ENCODE measurements at regions not wholly inside any gene's neighbourhood (a gene's known extent, or its start where the extent isn't known, plus 50 kb on each side); places are given as distances from the start of the nearest gene placed in this dataset.
"Not testable (repeated sequence)": the region's sequence is repeated elsewhere in the genome, so short reads cannot be mapped to it uniquely, and the experiment has no call there.

GRCh38 chr3:109705133-109705532 lies 367.8 kb upstream of the DPPA4 start:
- H3K27ac ChIP-seq (ENCODE audit: low read depth in 2 of 2, low read length in 2 of 2); H3K9me3 ChIP-seq (ENCODE audit: control insufficient read depth in 2 of 2, low read length in 2 of 2); H3K4me1 ChIP-seq (ENCODE audit: control insufficient read depth in 2 of 2, insufficient read depth in 2 of 2, low read length in 2 of 2); H3K27me3 ChIP-seq (ENCODE audit: control insufficient read depth in 2 of 2, insufficient read depth in 2 of 2, low read length in 2 of 2); H3K9ac ChIP-seq (ENCODE audit: low read depth in 1 of 2, low read length in 2 of 2); H3K4me3 ChIP-seq (ENCODE audit: low read length in 2 of 2); H3K36me3 ChIP-seq (ENCODE audit: control insufficient read depth in 2 of 2, insufficient read depth in 2 of 2, low read length in 2 of 2): not testable (repeated sequence)

DNA sequence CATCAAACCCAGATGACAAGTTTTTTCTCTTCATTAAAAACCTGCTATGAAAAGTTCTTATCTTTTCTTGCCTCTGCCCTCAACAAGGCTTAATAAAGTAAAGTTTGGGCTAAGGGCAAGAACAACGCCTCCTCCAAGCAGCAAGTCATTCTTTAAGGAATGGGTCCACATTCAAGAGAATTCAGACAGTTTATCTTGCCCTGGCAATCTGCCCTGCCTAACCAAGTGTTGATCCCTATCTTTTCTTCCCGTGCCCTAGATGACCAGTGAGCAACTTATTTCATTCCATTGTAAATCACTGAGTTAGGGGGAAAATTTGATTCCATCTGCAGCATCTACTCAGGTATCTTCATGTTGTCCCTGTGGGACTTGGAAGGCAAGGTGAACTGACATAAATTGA lies 370.3 kb upstream of the DPPA4 start:
- no peak overlapping the region for H3K4me3 ChIP-seq (ENCODE audit: low read length in 2 of 2)
- no peaks in the 10 kb centered on the region for H3K4me1 ChIP-seq (ENCODE audit: control insufficient read depth in 2 of 2, insufficient read depth in 2 of 2, low read length in 2 of 2)
- H3K36me3 ChIP-seq (ENCODE audit: control insufficient read depth in 2 of 2, insufficient read depth in 2 of 2, low read length in 2 of 2), result no peaks in the 10 kb centered on the region

GRCh38 chr3:109713288-109713687 lies 375.9 kb upstream of the DPPA4 start:
- H3K4me3 ChIP-seq (ENCODE audit: low read length in 2 of 2), result no peak overlapping the region
- H3K4me1 ChIP-seq (ENCODE audit: control insufficient read depth in 2 of 2, insufficient read depth in 2 of 2, low read length in 2 of 2), result no peaks in the 10 kb centered on the region
- no peak overlapping the region for H3K9ac ChIP-seq (ENCODE audit: low read depth in 1 of 2, low read length in 2 of 2)
- no peaks in the 10 kb centered on the region for H3K36me3 ChIP-seq (ENCODE audit: control insufficient read depth in 2 of 2, insufficient read depth in 2 of 2, low read length in 2 of 2)
- H3K27me3 ChIP-seq (ENCODE audit: control insufficient read depth in 2 of 2, insufficient read depth in 2 of 2, low read length in 2 of 2), result no peaks in the 10 kb centered on the region
- no peaks in the 10 kb centered on the region for H3K9me3 ChIP-seq (ENCODE audit: control insufficient read depth in 2 of 2, low read length in 2 of 2)
- no peak overlapping the region for H3K27ac ChIP-seq (ENCODE audit: low read depth in 2 of 2, low read length in 2 of 2)

More for the DNA sequence above, 370.3 kb upstream of the DPPA4 start:
- Histone ChIP-seq H3K27me3 (ENCODE audit: control insufficient read depth in 2 of 2, insufficient read depth in 2 of 2, low read length in 2 of 2) (no peaks in the 10 kb centered on the region), H3K9ac (ENCODE audit: low read depth in 1 of 2, low read length in 2 of 2) (no peak overlapping the region), H3K27ac (ENCODE audit: low read depth in 2 of 2, low read length in 2 of 2) (no peak overlapping the region), H3K9me3 (ENCODE audit: control insufficient read depth in 2 of 2, low read length in 2 of 2) (no peaks in the 10 kb centered on the region)

GRCh38 chr3:109715707-109716106 lies 378.4 kb upstream of the DPPA4 start:
- Histone ChIP-seq H3K9me3 (ENCODE audit: control insufficient read depth in 2 of 2, low read length in 2 of 2) (no peaks in the 10 kb centered on the region), H3K4me1 (ENCODE audit: control insufficient read depth in 2 of 2, insufficient read depth in 2 of 2, low read length in 2 of 2) (no peaks in the 10 kb centered on the region), H3K27me3 (ENCODE audit: control insufficient read depth in 2 of 2, insufficient read depth in 2 of 2, low read length in 2 of 2) (no peaks in the 10 kb centered on the region), H3K27ac (ENCODE audit: low read depth in 2 of 2, low read length in 2 of 2) (no peak overlapping the region), H3K4me3 (ENCODE audit: low read length in 2 of 2) (no peak overlapping the region), H3K36me3 (ENCODE audit: control insufficient read depth in 2 of 2, insufficient read depth in 2 of 2, low read length in 2 of 2) (no peaks in the 10 kb centered on the region), H3K9ac (ENCODE audit: low read depth in 1 of 2, low read length in 2 of 2) (no peak overlapping the region)

DNA sequence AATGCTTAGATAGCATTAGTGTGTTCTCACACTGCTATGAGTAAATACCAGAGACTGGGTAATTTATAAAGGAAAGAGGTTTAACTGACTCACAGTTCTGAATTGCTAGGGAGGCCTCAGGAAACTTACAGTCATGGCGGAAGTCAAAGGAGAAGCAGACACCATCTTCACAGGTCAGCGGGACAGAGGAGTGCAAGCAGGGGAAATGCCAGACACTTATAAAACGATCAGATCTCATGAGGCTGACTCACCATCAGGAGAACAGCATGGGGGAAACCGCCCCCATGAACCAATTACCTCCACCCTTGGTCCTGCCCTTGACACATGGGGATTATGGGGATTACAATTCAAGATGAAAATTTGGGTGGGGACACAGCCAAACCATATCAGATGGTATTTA lies 381.5 kb upstream of the DPPA4 start:
- H3K27ac ChIP-seq (ENCODE audit: low read depth in 2 of 2, low read length in 2 of 2), result no peak overlapping the region
- H3K9ac ChIP-seq (ENCODE audit: low read depth in 1 of 2, low read length in 2 of 2), result no peak overlapping the region
- H3K4me3 ChIP-seq (ENCODE audit: low read length in 2 of 2), result no peak overlapping the region
- no peaks in the 10 kb centered on the region for H3K4me1 ChIP-seq (ENCODE audit: control insufficient read depth in 2 of 2, insufficient read depth in 2 of 2, low read length in 2 of 2)
- H3K27me3 ChIP-seq (ENCODE audit: control insufficient read depth in 2 of 2, insufficient read depth in 2 of 2, low read length in 2 of 2), result no peaks in the 10 kb centered on the region
- no peaks in the 10 kb centered on the region for H3K9me3 ChIP-seq (ENCODE audit: control insufficient read depth in 2 of 2, low read length in 2 of 2)
- no peaks in the 10 kb centered on the region for H3K36me3 ChIP-seq (ENCODE audit: control insufficient read depth in 2 of 2, insufficient read depth in 2 of 2, low read length in 2 of 2)

GRCh38 chr3:109728861-109729494 lies 391.6 kb upstream of the DPPA4 start:
- H3K27me3 ChIP-seq (ENCODE audit: control insufficient read depth in 2 of 2, insufficient read depth in 2 of 2, low read length in 2 of 2), result no peaks in the 10 kb centered on the region
- H3K4me1 ChIP-seq (ENCODE audit: control insufficient read depth in 2 of 2, insufficient read depth in 2 of 2, low read length in 2 of 2), result peaks cover 0 to 6% of the 10 kb centered on the region in 2 donors
- H3K36me3 ChIP-seq (ENCODE audit: control insufficient read depth in 2 of 2, insufficient read depth in 2 of 2, low read length in 2 of 2), result no peaks in the 10 kb centered on the region
- H3K9ac ChIP-seq (ENCODE audit: low read depth in 1 of 2, low read length in 2 of 2), result no peak overlapping the region
- no peak overlapping the region for H3K27ac ChIP-seq (ENCODE audit: low read depth in 2 of 2, low read length in 2 of 2)
- no peak overlapping the region for H3K4me3 ChIP-seq (ENCODE audit: low read length in 2 of 2)
- no peaks in the 10 kb centered on the region for H3K9me3 ChIP-seq (ENCODE audit: control insufficient read depth in 2 of 2, low read length in 2 of 2)

GRCh38 chr3:109731639-109732473 lies 394.5 kb upstream of the DPPA4 start:
- H3K4me1 ChIP-seq (ENCODE audit: control insufficient read depth in 2 of 2, insufficient read depth in 2 of 2, low read length in 2 of 2), result peaks cover 0 to 6% of the 10 kb centered on the region in 2 donors
- no peak overlapping the region for H3K4me3 ChIP-seq (ENCODE audit: low read length in 2 of 2)
- no peaks in the 10 kb centered on the region for H3K36me3 ChIP-seq (ENCODE audit: control insufficient read depth in 2 of 2, insufficient read depth in 2 of 2, low read length in 2 of 2)
- no peaks in the 10 kb centered on the region for H3K27me3 ChIP-seq (ENCODE audit: control insufficient read depth in 2 of 2, insufficient read depth in 2 of 2, low read length in 2 of 2)
- no peak overlapping the region for H3K27ac ChIP-seq (ENCODE audit: low read depth in 2 of 2, low read length in 2 of 2)
- peaks cover 0 to 3% of the 10 kb centered on the region in 2 donors for H3K9me3 ChIP-seq (ENCODE audit: control insufficient read depth in 2 of 2, low read length in 2 of 2)
- no peak overlapping the region for H3K9ac ChIP-seq (ENCODE audit: low read depth in 1 of 2, low read length in 2 of 2)

GRCh38 chr3:109743981-109744380 lies 406.6 kb upstream of the DPPA4 start:
- Histone ChIP-seq H3K9ac (ENCODE audit: low read depth in 1 of 2, low read length in 2 of 2) (no peak overlapping the region), H3K36me3 (ENCODE audit: control insufficient read depth in 2 of 2, insufficient read depth in 2 of 2, low read length in 2 of 2) (no peaks in the 10 kb centered on the region), H3K4me1 (ENCODE audit: control insufficient read depth in 2 of 2, insufficient read depth in 2 of 2, low read length in 2 of 2) (peaks cover 0 to 5% of the 10 kb centered on the region in 2 donors), H3K27me3 (ENCODE audit: control insufficient read depth in 2 of 2, insufficient read depth in 2 of 2, low read length in 2 of 2) (no peaks in the 10 kb centered on the region), H3K4me3 (ENCODE audit: low read length in 2 of 2) (no peak overlapping the region), H3K9me3 (ENCODE audit: control insufficient read depth in 2 of 2, low read length in 2 of 2) (no peaks in the 10 kb centered on the region), H3K27ac (ENCODE audit: low read depth in 2 of 2, low read length in 2 of 2) (no peak overlapping the region)

- H3K9me3 ChIP-seq (ENCODE audit: control insufficient read depth in 2 of 2, low read length in 2 of 2), result no peaks in the 10 kb centered on the region
- H3K36me3 ChIP-seq (ENCODE audit: control insufficient read depth in 2 of 2, insufficient read depth in 2 of 2, low read length in 2 of 2), result no peaks in the 10 kb centered on the region
- H3K27ac ChIP-seq (ENCODE audit: low read depth in 2 of 2, low read length in 2 of 2), result no peak overlapping the region
- no peak overlapping the region for H3K4me3 ChIP-seq (ENCODE audit: low read length in 2 of 2)
- H3K9ac ChIP-seq (ENCODE audit: low read depth in 1 of 2, low read length in 2 of 2), result no peak overlapping the region
- H3K27me3 ChIP-seq (ENCODE audit: control insufficient read depth in 2 of 2, insufficient read depth in 2 of 2, low read length in 2 of 2), result no peaks in the 10 kb centered on the region
- no peaks in the 10 kb centered on the region for H3K4me1 ChIP-seq (ENCODE audit: control insufficient read depth in 2 of 2, insufficient read depth in 2 of 2, low read length in 2 of 2)
Observed at GRCh38 chr3:109772520-109772919, 435.2 kb upstream of the DPPA4 start.

DNA sequence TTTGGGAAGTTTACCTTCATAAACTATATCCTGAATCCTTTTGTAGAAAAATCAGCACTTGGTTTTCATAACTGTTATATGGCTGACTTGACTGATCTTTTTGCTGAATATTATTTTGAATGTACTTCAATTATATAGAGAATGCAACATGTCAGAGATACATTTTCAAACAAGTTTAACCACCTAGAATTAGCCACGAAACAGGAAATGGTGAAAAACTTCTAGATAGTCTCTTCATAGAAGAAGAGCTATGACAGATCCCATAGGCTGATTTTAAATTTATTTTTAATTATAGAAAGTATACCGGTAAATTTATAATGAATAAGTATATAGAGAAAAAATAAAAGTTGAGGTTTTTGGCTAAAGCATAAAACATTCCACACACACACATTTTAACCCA lies 436.8 kb upstream of the DPPA4 start:
- H3K9ac ChIP-seq (ENCODE audit: low read depth in 1 of 2, low read length in 2 of 2), result no peak overlapping the region
- no peaks in the 10 kb centered on the region for H3K27me3 ChIP-seq (ENCODE audit: control insufficient read depth in 2 of 2, insufficient read depth in 2 of 2, low read length in 2 of 2)
- no peak overlapping the region for H3K4me3 ChIP-seq (ENCODE audit: low read length in 2 of 2)
- no peaks in the 10 kb centered on the region for H3K9me3 ChIP-seq (ENCODE audit: control insufficient read depth in 2 of 2, low read length in 2 of 2)
- no peaks in the 10 kb centered on the region for H3K36me3 ChIP-seq (ENCODE audit: control insufficient read depth in 2 of 2, insufficient read depth in 2 of 2, low read length in 2 of 2)
- H3K27ac ChIP-seq (ENCODE audit: low read depth in 2 of 2, low read length in 2 of 2), result no peak overlapping the region
- no peaks in the 10 kb centered on the region for H3K4me1 ChIP-seq (ENCODE audit: control insufficient read depth in 2 of 2, insufficient read depth in 2 of 2, low read length in 2 of 2)
